Endothelial cell of umbilical vein (primary cell): ENCODE measurements at regions not wholly inside any gene's neighbourhood (a gene's known extent, or its start where the extent isn't known, plus 50 kb on each side); places are given as distances from the start of the nearest gene placed in this dataset.

Experiments used
- BruUV-seq: library from RNA; stranded (reverse); fragments of 400-500 nt; replicated peaks from 2 replicates; lab custom pipeline; 2021; lab: Mats Ljungman, UMichigan
- CTCF ChIA-PET: fragments of 300-600, 350-600 bp; sonication (Branson Sonifier 250); formaldehyde crosslinking; loops from one replicate; lab custom pipeline; 2021; ENCODE audit warnings: antibody characterized with exemption, inconsistent platforms; lab: Charles Lee
- POLR2A ChIA-PET: fragments of 300-600, 350-600 bp; sonication (Branson Sonifier 250); formaldehyde crosslinking; loops from one replicate; lab custom pipeline; 2021; ENCODE audit warnings: antibody characterized with exemption, inconsistent platforms; lab: Charles Lee
- DNase-seq: peaks from one replicate; pipeline ENCODE4 v3.0.0-alpha.2; 2011; ENCODE audit warnings: low read depth, low spot score
- FAIRE-seq: peaks from 2 replicates; lab custom pipeline; 2011; peaks lifted over from hg19 to GRCh38; lab: Jason Lieb, UNC
- H2AFZ ChIP-seq: 2 replicates; pipeline ENCODE4 v1.6.0; 2012; ENCODE audit warnings: low read depth, low read length, control low read depth, inconsistent platforms
- H3K27ac ChIP-seq: 2 replicates; pipeline ENCODE4 v1.5.1; 2011; ENCODE audit warnings: low read depth, mild to moderate bottlenecking, control low read depth, low read length, moderate library complexity; ENCODE audit not compliant: insufficient read depth
- H3K27me3 ChIP-seq, 2 experiments: 2 replicates each; pipeline versions ENCODE4 v1.6.0 to v1.6.1; 2011; ENCODE audit warnings: low read length in 2 of 2, mixed read lengths in 1 of 2; ENCODE audit not compliant: control insufficient read depth in 2 of 2, insufficient read depth in 2 of 2
- H3K36me3 ChIP-seq, 2 experiments: 2 replicates in 1 of 2; 3 replicates in 1 of 2; pipeline ENCODE4 v1.5.1; 2011; ENCODE audit warnings: low read length in 2 of 2, mild to moderate bottlenecking in 1 of 2, moderate library complexity in 1 of 2; ENCODE audit not compliant: control insufficient read depth in 2 of 2, insufficient read depth in 2 of 2; ENCODE audit errors: extremely low read depth in 1 of 2
- H3K4me1 ChIP-seq: 3 replicates; pipeline ENCODE4 v1.5.1; 2011; ENCODE audit warnings: mild to moderate bottlenecking, low read length; ENCODE audit not compliant: control insufficient read depth, insufficient read depth; ENCODE audit errors: extremely low read depth
- H3K4me2 ChIP-seq: 2 replicates; pipeline ENCODE4 v1.6.1; 2011; ENCODE audit warnings: low read length, control low read depth, mixed read lengths; ENCODE audit not compliant: insufficient read depth
- H3K4me3 ChIP-seq, 3 experiments: fragments of 200-600 bp in 1 of 3; sonication (generic), shearing (Covaris generic) in 1 of 3; replicated peaks in 1 of 3; 2 replicates each; pipeline ENCODE4 v1.5.1; 2011 to 2016; ENCODE audit warnings: control low read depth in 3 of 3, low read length in 3 of 3, mild to moderate bottlenecking in 2 of 3, inconsistent platforms in 1 of 3, low read depth in 1 of 3, moderate library complexity in 1 of 3; ENCODE audit not compliant: insufficient read depth in 1 of 3
- H3K79me2 ChIP-seq: 2 replicates; pipeline ENCODE4 v1.6.0; 2012; ENCODE audit warnings: low read length, inconsistent platforms; ENCODE audit not compliant: control insufficient read depth, insufficient read depth
- H3K9ac ChIP-seq: replicated peaks from 2 replicates; pipeline ENCODE3; 2011; ENCODE audit warnings: low read length, control low read depth; ENCODE audit not compliant: insufficient read depth; ENCODE audit errors: extremely low read depth
- H3K9me1 ChIP-seq: replicated peaks from 3 replicates; pipeline ENCODE4 v1.6.0; 2011; ENCODE audit warnings: mild to moderate bottlenecking, low read length; ENCODE audit not compliant: control insufficient read depth, insufficient read depth; ENCODE audit errors: extremely low read depth
- H3K9me3 ChIP-seq: replicated peaks from 2 replicates; pipeline ENCODE4 v1.5.1; 2012; ENCODE audit warnings: low read length, inconsistent platforms; ENCODE audit not compliant: control insufficient read depth, insufficient read depth
- H4K20me1 ChIP-seq: replicated peaks from 2 replicates; pipeline ENCODE3; 2011; ENCODE audit warnings: mild to moderate bottlenecking, low read length; ENCODE audit not compliant: control insufficient read depth, insufficient read depth; ENCODE audit errors: extremely low read depth
- EZH2 ChIP-seq: IDR thresholded peaks from 2 replicates; pipeline ENCODE4 v1.6.1; 2012; ENCODE audit warnings: borderline replicate concordance, low read depth, mild to moderate bottlenecking, moderate library complexity, low read length, inconsistent platforms; ENCODE audit not compliant: severe bottlenecking
- FOS ChIP-seq: IDR thresholded peaks from 2 replicates; pipeline ENCODE4 v1.6.1; 2011; ENCODE audit warnings: mild to moderate bottlenecking, low read length, moderate library complexity, borderline replicate concordance; ENCODE audit not compliant: insufficient read depth
- GATA2 ChIP-seq: IDR thresholded peaks from 2 replicates; pipeline ENCODE4 v1.7.0; 2011; ENCODE audit warnings: low read depth, mild to moderate bottlenecking, moderate library complexity, mixed read lengths, low read length; ENCODE audit not compliant: insufficient read length, insufficient read depth
- JUN ChIP-seq: IDR thresholded peaks from 2 replicates; pipeline ENCODE4 v1.6.1; 2011; ENCODE audit warnings: borderline replicate concordance, low read depth; ENCODE audit not compliant: insufficient read length, insufficient read depth
- MYC ChIP-seq: IDR thresholded peaks from one replicate; pipeline ENCODE4 v1.6.1; 2011; ENCODE audit warnings: mild to moderate bottlenecking, low read depth, low read length
- POLR2A ChIP-seq: IDR thresholded peaks from 2 replicates; pipeline ENCODE4 v1.6.1; 2012; ENCODE audit warnings: low read depth, mild to moderate bottlenecking, control low read depth, low read length
- POLR2AphosphoS5 ChIP-seq: IDR thresholded peaks from 2 replicates; pipeline ENCODE4 v1.6.1; 2012; ENCODE audit warnings: low read depth, mild to moderate bottlenecking, control low read depth, low read length, moderate library complexity; ENCODE audit not compliant: insufficient read depth
- dilution Hi-C: fragments of 300-500 bp; cut with MboI; formaldehyde crosslinking; loops from one replicate; pipeline ENCODE4 v1.15.0; 2019; ENCODE audit warnings: low sequenced_read_pairs; ENCODE audit not compliant: extremely low pct_ligation_motif_present
- intact Hi-C: fragments of 100-400 bp; cut with micrococcal nuclease; formaldehyde crosslinking; loops from one replicate; pipeline ENCODE4 v1.10.0; 2022
- TF ChIP-seq, protein P1 (sequence below): IDR thresholded peaks from 2 replicates; pipeline ENCODE4 v1.6.1; 2011; ENCODE audit not compliant: insufficient read depth, insufficient read length
- TF ChIP-seq, protein P2 (sequence below), 2 donors: IDR thresholded peaks; 1 replicate in 1 of 2; 2 replicates in 1 of 2; pipeline ENCODE4 v1.5.1; 2011; ENCODE audit warnings: low read length in 2 of 2, mild to moderate bottlenecking in 2 of 2, moderate library complexity in 2 of 2, control low read depth in 1 of 2, inconsistent platforms in 1 of 2, low read depth in 1 of 2; ENCODE audit not compliant: insufficient read depth in 1 of 2; ENCODE audit errors: extremely low read depth in 1 of 2

DNA sequence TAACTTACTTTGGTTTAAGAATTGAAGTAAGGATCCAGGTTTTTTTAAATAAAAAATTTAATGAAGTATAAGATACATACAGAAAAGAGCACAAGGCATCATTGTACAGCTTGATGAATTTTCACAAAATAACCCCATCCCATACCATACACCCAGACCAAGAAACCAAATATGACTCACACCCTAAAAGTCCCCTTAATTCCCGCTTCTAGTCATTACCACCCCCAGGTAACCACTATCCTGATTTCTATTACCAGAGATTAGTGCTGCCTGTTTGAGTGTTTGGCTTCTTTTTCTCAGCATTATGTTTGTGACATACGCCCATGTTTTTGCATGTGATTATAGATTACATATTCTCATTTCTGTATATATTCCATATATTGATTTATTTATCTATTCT is 98.5 kb upstream of the HIVEP3 start:
- POLR2A ChIA-PET = no interaction called here
- H3K9me1 ChIP-seq = no peaks in the 10 kb centered on the region
- intact Hi-C loops (no loop called here), dilution Hi-C loops (no loop called here)
- H2AFZ ChIP-seq = no peak overlapping the region
- DNase-seq (no peak), FAIRE-seq (no peak)
- no peak overlapping the region for H3K4me2 ChIP-seq
- no peak overlapping the region for H3K27ac ChIP-seq
- no peaks in the 10 kb centered on the region for H3K79me2 ChIP-seq
- peaks cover 8% of the 10 kb centered on the region for H3K4me1 ChIP-seq
- no peaks in the 10 kb centered on the region for H4K20me1 ChIP-seq
- H3K9me3 ChIP-seq = no peaks in the 10 kb centered on the region
- H3K27me3 ChIP-seq = no peaks in the 10 kb centered on the region
- H3K4me3 ChIP-seq = no peak overlapping the region
- CTCF ChIA-PET = no interaction called here
- no peaks in the 10 kb centered on the region for H3K36me3 ChIP-seq
- TF ChIP-seq, protein P1, sequence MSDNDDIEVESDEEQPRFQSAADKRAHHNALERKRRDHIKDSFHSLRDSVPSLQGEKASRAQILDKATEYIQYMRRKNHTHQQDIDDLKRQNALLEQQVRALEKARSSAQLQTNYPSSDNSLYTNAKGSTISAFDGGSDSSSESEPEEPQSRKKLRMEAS = no peak
- TF ChIP-seq EZH2 (no peak), POLR2AphosphoS5 (no peak), MYC (no peak), FOS (no peak), GATA2 (no peak), JUN (no peak), POLR2A (no peak)
- TF ChIP-seq, protein P2, sequence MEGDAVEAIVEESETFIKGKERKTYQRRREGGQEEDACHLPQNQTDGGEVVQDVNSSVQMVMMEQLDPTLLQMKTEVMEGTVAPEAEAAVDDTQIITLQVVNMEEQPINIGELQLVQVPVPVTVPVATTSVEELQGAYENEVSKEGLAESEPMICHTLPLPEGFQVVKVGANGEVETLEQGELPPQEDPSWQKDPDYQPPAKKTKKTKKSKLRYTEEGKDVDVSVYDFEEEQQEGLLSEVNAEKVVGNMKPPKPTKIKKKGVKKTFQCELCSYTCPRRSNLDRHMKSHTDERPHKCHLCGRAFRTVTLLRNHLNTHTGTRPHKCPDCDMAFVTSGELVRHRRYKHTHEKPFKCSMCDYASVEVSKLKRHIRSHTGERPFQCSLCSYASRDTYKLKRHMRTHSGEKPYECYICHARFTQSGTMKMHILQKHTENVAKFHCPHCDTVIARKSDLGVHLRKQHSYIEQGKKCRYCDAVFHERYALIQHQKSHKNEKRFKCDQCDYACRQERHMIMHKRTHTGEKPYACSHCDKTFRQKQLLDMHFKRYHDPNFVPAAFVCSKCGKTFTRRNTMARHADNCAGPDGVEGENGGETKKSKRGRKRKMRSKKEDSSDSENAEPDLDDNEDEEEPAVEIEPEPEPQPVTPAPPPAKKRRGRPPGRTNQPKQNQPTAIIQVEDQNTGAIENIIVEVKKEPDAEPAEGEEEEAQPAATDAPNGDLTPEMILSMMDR (IDR thresholded peaks at IDR 0.05; ENCODE audit: extremely low read depth in 1 of 2, insufficient read depth in 1 of 2, low read depth in 1 of 2, low read length in 2 of 2) = no peak
- no TSS peak for BruUV-seq
- H3K9ac ChIP-seq = no peak overlapping the region
